Astrocyte (in vitro differentiated cells and primary cell): ENCODE measurements at regions not wholly inside any gene's neighbourhood (a gene's known extent, or its start where the extent isn't known, plus 50 kb on each side); places are given as distances from the start of the nearest gene placed in this dataset.
A peak's percentile ranks its signal among the peaks of the same experiment; 100 is the strongest.

Experiments used
- DNase-seq: peaks from one replicate; pipeline ENCODE4 v3.0.0-alpha.2; 2010; ENCODE audit warnings: low read depth
- FAIRE-seq: peaks from 2 replicates; lab custom pipeline; 2011; peaks lifted over from hg19 to GRCh38; lab: Jason Lieb, UNC
- H2AFZ ChIP-seq: 2 replicates; pipeline ENCODE4 v1.6.0; 2012; ENCODE audit warnings: low read depth, low read length, inconsistent platforms
- H3K27ac ChIP-seq: 2 replicates; pipeline ENCODE4 v1.5.1; 2011; ENCODE audit warnings: low read depth, low read length, inconsistent platforms
- H3K27me3 ChIP-seq: 2 replicates; pipeline ENCODE4 v1.6.0; 2011; ENCODE audit warnings: low read length, inconsistent platforms; ENCODE audit not compliant: insufficient read depth
- H3K36me3 ChIP-seq: 2 replicates; pipeline ENCODE4 v1.5.1; 2011; ENCODE audit warnings: low read length, inconsistent platforms; ENCODE audit not compliant: insufficient read depth
- H3K4me1 ChIP-seq: 2 replicates; pipeline ENCODE4 v1.5.1; 2011; ENCODE audit warnings: low read length, inconsistent platforms; ENCODE audit not compliant: insufficient read depth
- H3K4me2 ChIP-seq: 2 replicates; pipeline ENCODE4 v1.6.0; 2012; ENCODE audit warnings: low read length, inconsistent platforms
- H3K4me3 ChIP-seq: 2 replicates; pipeline ENCODE4 v1.5.1; 2011; ENCODE audit warnings: low read depth, mild to moderate bottlenecking, low read length, inconsistent platforms; ENCODE audit not compliant: insufficient read depth
- H3K79me2 ChIP-seq: 2 replicates; pipeline ENCODE4 v1.6.0; 2012; ENCODE audit warnings: mild to moderate bottlenecking, low read length, inconsistent platforms; ENCODE audit not compliant: insufficient read depth
- H3K9ac ChIP-seq: 2 replicates; pipeline ENCODE4 v1.6.0; 2012; ENCODE audit warnings: mild to moderate bottlenecking, low read length, inconsistent platforms
- H3K9me3 ChIP-seq: 2 replicates; pipeline ENCODE4 v1.5.1; 2012; ENCODE audit warnings: low read depth, mild to moderate bottlenecking, low read length, inconsistent platforms; ENCODE audit not compliant: insufficient read depth
- H4K20me1 ChIP-seq: 2 replicates; pipeline ENCODE4 v1.6.0; 2012; ENCODE audit warnings: low read length, inconsistent platforms; ENCODE audit not compliant: insufficient read depth
- H3K27ac Mint-ChIP-seq: one replicate; pipeline ENCODE4 v1.8.0; 2021; ENCODE audit warnings: mild to moderate bottlenecking, mixed read lengths; ENCODE audit not compliant: unreplicated experiment
- H3K27me3 Mint-ChIP-seq: one replicate; pipeline ENCODE4 v1.8.0; 2021; ENCODE audit warnings: low read depth, mixed read lengths; ENCODE audit not compliant: unreplicated experiment
- H3K36me3 Mint-ChIP-seq: one replicate; pipeline ENCODE4 v1.8.0; 2021; ENCODE audit warnings: low read depth, mixed read lengths; ENCODE audit not compliant: unreplicated experiment
- H3K4me1 Mint-ChIP-seq: one replicate; pipeline ENCODE4 v1.8.0; 2021; ENCODE audit warnings: low read depth, mixed read lengths; ENCODE audit not compliant: unreplicated experiment
- H3K4me3 Mint-ChIP-seq: one replicate; pipeline ENCODE4 v1.8.0; 2021; ENCODE audit warnings: mild to moderate bottlenecking, moderate library complexity, mixed read lengths; ENCODE audit not compliant: unreplicated experiment
- H3K9me3 Mint-ChIP-seq: one replicate; pipeline ENCODE4 v1.8.0; 2021; ENCODE audit warnings: mild to moderate bottlenecking, mixed read lengths; ENCODE audit not compliant: unreplicated experiment
- CTCF ChIP-seq: IDR thresholded peaks from 2 replicates; pipeline ENCODE4 v1.5.1; 2011; ENCODE audit warnings: low read depth, mild to moderate bottlenecking, inconsistent platforms, low read length, moderate library complexity; ENCODE audit not compliant: insufficient read depth
- EZH2 ChIP-seq: IDR thresholded peaks from 2 replicates; pipeline ENCODE4 v1.6.1; 2012; ENCODE audit warnings: mild to moderate bottlenecking, low read length, inconsistent platforms; ENCODE audit not compliant: insufficient read depth

DNA sequence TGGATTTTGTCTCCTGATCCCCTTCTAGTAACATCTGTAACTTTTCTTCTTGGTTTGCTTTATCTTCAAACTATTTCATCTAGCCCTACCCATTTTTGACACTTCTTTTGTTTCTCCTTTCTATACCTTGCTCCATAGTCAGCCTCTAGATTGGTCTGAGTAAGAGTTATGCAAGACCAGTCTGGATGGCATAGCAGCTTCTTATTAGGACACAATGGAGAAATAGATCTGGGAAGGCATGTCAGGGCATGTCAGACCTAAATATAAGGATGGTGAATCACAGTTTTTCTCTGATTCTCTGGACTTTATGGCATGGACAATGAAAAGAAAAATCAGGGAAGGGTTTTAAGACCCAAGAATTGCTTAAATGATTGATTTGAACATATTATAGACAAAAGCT is 452.5 kb downstream of the RAP2B start:
- Histone ChIP-seq H3K4me1 (no peaks in the 10 kb centered on the region), H3K27ac (peak overlapping the region; percentile 13), H3K79me2 (no peaks in the 10 kb centered on the region), H3K9me3 (no peaks in the 10 kb centered on the region), H2AFZ (peak overlapping the region; percentile 49), H3K9ac (no peak overlapping the region), H4K20me1 (no peaks in the 10 kb centered on the region), H3K36me3 (no peaks in the 10 kb centered on the region), H3K27me3 (no peaks in the 10 kb centered on the region), H3K4me3 (no peak overlapping the region), H3K4me2 (no peak overlapping the region)
- Mint-ChIP-seq H3K4me1 (peaks cover 14% of the 10 kb centered on the region), H3K4me3 (no peak overlapping the region), H3K9me3 (no peaks in the 10 kb centered on the region), H3K36me3 (no peaks in the 10 kb centered on the region), H3K27ac (peak overlapping the region; percentile 79), H3K27me3 (no peaks in the 10 kb centered on the region)
- DNase-seq (peak; percentile 70), FAIRE-seq (no peak)
- no peak for TF ChIP-seq CTCF
- TF ChIP-seq EZH2 = no peak

DNA sequence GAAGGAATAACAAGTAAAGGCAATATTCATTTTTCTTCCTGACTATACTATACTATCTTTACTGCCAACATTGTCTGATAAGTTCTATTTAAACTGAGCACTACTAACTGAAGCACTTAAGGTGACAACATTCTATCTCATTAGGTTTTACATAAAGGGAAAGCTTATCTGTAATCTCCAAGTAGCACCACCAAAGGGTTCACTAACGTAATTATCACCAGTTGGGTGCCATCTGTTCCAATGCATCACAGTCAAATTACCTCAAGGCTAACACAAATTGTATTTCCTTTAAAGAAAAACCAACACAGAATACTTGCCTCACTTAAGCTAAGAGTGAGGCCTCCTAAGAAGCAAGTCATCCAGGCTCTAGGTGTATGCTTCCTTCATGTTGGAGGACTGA is 453.8 kb downstream of the RAP2B start:
- Mint-ChIP-seq H3K4me1 (peaks cover 14% of the 10 kb centered on the region), H3K9me3 (peaks cover 3% of the 10 kb centered on the region), H3K27me3 (no peaks in the 10 kb centered on the region), H3K36me3 (no peaks in the 10 kb centered on the region), H3K4me3 (no peak overlapping the region), H3K27ac (no peak overlapping the region)
- FAIRE-seq = no peak
- Histone ChIP-seq H3K79me2 (no peaks in the 10 kb centered on the region), H2AFZ (no peak overlapping the region), H3K27me3 (no peaks in the 10 kb centered on the region), H3K4me3 (no peak overlapping the region), H4K20me1 (no peaks in the 10 kb centered on the region), H3K9ac (no peak overlapping the region), H3K4me2 (no peak overlapping the region), H3K36me3 (no peaks in the 10 kb centered on the region), H3K27ac (no peak overlapping the region), H3K4me1 (no peaks in the 10 kb centered on the region), H3K9me3 (no peaks in the 10 kb centered on the region)
- no peak for DNase-seq
- TF ChIP-seq EZH2 = no peak
- TF ChIP-seq CTCF = no peak

GRCh38 chr3:153617463-153617862 is 455.4 kb downstream of the RAP2B start:
- Mint-ChIP-seq H3K4me3 (no peak overlapping the region), H3K9me3 (peaks cover 3% of the 10 kb centered on the region), H3K27me3 (no peaks in the 10 kb centered on the region), H3K4me1 (peaks cover 18% of the 10 kb centered on the region), H3K36me3 (no peaks in the 10 kb centered on the region), H3K27ac (no peak overlapping the region)
- Histone ChIP-seq H3K4me3 (no peak overlapping the region), H3K36me3 (no peaks in the 10 kb centered on the region), H3K79me2 (no peaks in the 10 kb centered on the region), H2AFZ (no peak overlapping the region), H3K9me3 (no peaks in the 10 kb centered on the region), H3K27ac (no peak overlapping the region), H3K27me3 (no peaks in the 10 kb centered on the region), H4K20me1 (no peaks in the 10 kb centered on the region), H3K4me2 (no peak overlapping the region), H3K4me1 (no peaks in the 10 kb centered on the region), H3K9ac (no peak overlapping the region)
- no peak for TF ChIP-seq CTCF
- DNase-seq (no peak), FAIRE-seq (no peak)
